HG03175 (cell line): ENCODE measurements at regions not wholly inside any gene's neighbourhood (a gene's known extent, or its start where the extent isn't known, plus 50 kb on each side); places are given as distances from the start of the nearest gene placed in this dataset.

Source experiments
- ATAC-seq: cut with Tn5 transposase; IDR thresholded peaks from one replicate; pipeline ENCODE4 v1.9.1; 2021; ENCODE audit warnings: mild to moderate bottlenecking, moderate library complexity; ENCODE audit not compliant: unreplicated experiment

GRCh38 chr13:80284290-80284689 lies 56.6 kb downstream of the SPRY2 start:
- ATAC-seq: no peak

GRCh38 chr13:80278706-80279105 lies 62.2 kb downstream of the SPRY2 start:
- ATAC-seq: no peak

GRCh38 chr13:80276371-80277289 lies 64.3 kb downstream of the SPRY2 start:
- ATAC-seq: no peak

GRCh38 chr13:80274643-80275042 lies 66.3 kb downstream of the SPRY2 start:
- no peak for ATAC-seq

GRCh38 chr13:80273718-80274117 lies 67.2 kb downstream of the SPRY2 start:
- ATAC-seq: no peak

- ATAC-seq: no peak
Observed at GRCh38 chr13:80265348-80265747, 75.6 kb downstream of the SPRY2 start.

- no peak for ATAC-seq
Observed at GRCh38 chr13:80263745-80264513, 77.0 kb downstream of the SPRY2 start.

GRCh38 chr13:80262051-80262695 lies 78.8 kb downstream of the SPRY2 start:
- no peak for ATAC-seq

- peak; percentile 81 for ATAC-seq
Observed at GRCh38 chr13:80259159-80259558, 81.8 kb downstream of the SPRY2 start.

- ATAC-seq: peak; percentile 76
Observed at GRCh38 chr13:80256352-80256932, 84.5 kb downstream of the SPRY2 start.

- no peak for ATAC-seq
Observed at GRCh38 chr13:80255946-80256345, 85.0 kb downstream of the SPRY2 start.

- ATAC-seq: no peak
Observed at GRCh38 chr13:80251403-80251802, 89.5 kb downstream of the SPRY2 start.

GRCh38 chr13:80250213-80250810 lies 90.6 kb downstream of the SPRY2 start:
- ATAC-seq: no peak

- no peak for ATAC-seq
Observed at GRCh38 chr13:80249516-80250212, 91.3 kb downstream of the SPRY2 start.

GRCh38 chr13:80245162-80245733 lies 95.7 kb downstream of the SPRY2 start:
- no peak for ATAC-seq

GRCh38 chr13:80244574-80244973 lies 96.4 kb downstream of the SPRY2 start:
- no peak for ATAC-seq

GRCh38 chr13:80242728-80243427 lies 98.0 kb downstream of the SPRY2 start:
- ATAC-seq: no peak

GRCh38 chr13:80239571-80240255 lies 101.2 kb downstream of the SPRY2 start:
- ATAC-seq: no peak

- ATAC-seq: no peak
Observed at GRCh38 chr13:80239116-80239515, 101.8 kb downstream of the SPRY2 start.
